HG03565 (cell line): ENCODE measurements at regions not wholly inside any gene's neighbourhood (a gene's known extent, or its start where the extent isn't known, plus 50 kb on each side); places are given as distances from the start of the nearest gene placed in this dataset.
A peak's percentile ranks its signal among the peaks of the same experiment; 100 is the strongest.
"Not testable (repeated sequence)": the region's sequence is repeated elsewhere in the genome, so short reads cannot be mapped to it uniquely, and the experiment has no call there.

Experiments used
- ATAC-seq: cut with Tn5 transposase; IDR thresholded peaks from one replicate; pipeline ENCODE4 v1.9.1; 2021; ENCODE audit warnings: mild to moderate bottlenecking, moderate library complexity; ENCODE audit not compliant: unreplicated experiment

DNA sequence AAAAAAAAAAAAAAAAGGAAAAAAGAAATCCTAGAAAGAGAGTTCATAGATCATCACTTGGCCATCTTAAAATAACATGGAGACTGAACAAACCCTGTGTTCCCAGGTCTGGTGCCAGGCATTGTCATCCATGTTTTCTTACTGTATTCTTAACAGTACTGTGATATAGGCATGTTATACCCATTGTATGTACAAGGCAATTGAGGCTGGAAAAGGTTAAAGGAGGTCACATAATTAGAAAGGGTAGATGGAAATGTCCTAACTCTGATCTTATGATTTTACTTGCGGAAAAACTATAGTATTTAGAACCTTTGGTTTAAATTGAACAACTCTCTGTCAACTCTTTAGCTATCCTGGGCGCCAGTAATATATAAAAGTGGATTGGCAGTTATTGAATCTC, 478.2 kb upstream of the RGS6 start:
- ATAC-seq: no peak

DNA sequence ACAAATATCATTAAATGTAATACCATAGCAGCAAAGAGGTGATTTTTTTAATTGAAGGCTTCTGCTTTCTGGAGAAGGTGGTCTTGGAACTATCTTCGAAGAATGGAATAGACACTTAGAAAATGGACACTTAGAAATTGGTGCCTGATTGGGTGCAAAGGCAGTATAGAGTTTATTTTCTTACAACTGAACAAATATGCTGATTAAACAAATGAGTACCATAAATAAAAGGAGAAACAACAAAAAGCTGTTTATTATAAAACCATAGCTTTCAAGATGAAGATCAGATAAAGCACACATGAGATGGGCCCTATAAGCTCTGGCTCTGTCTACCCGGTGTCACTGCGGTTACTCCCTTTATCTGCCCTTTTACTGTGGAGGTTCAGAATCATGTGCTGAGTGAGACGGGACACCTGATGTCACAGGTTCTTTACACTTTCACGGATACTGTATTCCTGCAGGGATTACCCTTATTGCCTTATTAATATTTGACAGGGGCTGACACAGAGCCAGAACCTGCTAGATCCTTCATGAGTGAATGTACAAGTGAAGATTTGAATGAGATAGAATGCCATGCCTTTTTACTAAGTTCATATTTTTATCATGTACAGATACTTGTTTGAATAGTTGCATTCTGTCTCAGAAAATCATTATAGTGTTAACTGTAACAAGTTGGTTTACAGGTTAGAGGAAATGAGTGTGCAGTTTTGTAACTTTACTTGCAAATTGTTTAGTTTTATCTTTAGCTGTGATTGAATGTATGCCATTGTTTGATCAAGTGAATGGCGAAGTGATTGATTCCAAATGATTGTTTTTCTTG, 477.5 kb upstream of the RGS6 start:
- ATAC-seq: no peak

DNA sequence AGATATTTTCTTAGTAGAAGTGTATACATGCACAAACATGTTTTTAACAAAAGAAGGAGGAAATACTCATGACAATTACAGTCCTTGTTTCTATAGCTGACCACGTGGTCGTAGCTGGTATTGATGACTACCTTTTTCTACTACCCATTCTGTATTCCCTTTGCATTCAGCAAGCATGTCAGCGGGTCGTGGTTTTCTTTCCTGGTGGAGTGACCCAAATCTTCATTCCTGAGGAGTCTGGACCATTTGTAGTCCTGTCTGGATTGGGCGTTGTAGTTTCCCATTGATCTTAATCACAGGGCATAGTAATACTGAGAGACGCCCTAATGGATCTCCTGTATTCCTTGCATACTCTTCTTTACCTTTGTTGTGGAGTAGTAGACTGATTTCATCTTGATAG, 472.1 kb upstream of the RGS6 start:
- no peak for ATAC-seq

DNA sequence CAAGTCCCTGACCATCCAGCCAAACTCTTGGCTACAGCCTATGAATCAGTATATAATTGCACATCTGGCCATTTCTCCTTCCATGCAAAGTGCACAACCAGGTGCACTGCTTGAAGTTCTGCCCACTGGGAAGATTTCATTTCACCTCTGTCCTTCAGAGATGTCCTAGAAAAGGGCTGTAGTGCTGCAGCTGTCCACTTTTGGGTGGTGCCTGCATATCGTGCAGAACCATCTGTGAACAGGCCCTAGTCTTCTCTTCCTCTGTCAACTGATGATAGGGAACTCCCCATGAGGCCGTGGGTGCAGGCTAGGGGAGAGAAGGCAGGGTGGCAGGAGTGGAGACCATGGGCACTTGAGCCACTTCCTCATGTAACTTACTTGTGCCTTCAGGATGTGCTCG, 470.6 kb upstream of the RGS6 start:
- not testable (repeated sequence) for ATAC-seq

DNA sequence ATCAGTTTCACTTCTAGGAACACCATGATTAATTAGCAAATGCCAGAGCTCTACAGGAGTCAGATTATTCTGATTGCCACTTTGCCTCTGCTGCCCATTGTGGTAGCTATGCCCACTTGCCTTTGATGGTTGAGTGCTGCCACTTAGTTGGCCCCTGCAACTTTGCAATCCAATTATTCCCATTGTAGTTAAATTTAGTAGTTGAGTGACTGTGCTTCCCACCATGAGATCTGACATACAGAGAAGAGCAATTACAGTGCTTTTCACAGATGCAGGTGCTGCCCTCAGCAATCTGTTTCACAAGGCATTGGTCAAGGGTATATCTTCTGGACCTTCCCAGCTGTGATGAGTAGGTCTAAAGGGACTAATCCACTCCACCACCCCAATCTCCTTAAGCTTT, 468.4 kb upstream of the RGS6 start:
- ATAC-seq: no peak

DNA sequence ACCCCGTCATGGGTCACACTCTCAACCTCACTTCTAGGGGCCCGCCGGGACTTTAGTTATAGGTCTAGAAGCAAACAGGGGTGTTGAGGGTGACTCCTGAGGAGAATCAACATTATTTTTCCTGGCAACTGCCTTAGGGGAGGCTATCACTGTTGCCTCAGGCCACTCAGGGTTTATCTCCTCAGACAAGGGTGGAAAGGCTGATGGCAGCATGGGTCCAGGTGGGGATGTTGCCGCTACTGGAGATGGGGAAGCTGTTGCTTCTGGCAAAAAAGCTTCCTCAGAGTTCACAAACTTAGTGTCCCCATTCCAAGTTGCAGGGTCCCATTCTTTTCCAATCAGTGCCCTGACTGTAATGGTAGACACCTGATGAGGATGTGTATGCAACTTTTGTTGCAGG, 467.4 kb upstream of the RGS6 start:
- ATAC-seq: no peak

DNA sequence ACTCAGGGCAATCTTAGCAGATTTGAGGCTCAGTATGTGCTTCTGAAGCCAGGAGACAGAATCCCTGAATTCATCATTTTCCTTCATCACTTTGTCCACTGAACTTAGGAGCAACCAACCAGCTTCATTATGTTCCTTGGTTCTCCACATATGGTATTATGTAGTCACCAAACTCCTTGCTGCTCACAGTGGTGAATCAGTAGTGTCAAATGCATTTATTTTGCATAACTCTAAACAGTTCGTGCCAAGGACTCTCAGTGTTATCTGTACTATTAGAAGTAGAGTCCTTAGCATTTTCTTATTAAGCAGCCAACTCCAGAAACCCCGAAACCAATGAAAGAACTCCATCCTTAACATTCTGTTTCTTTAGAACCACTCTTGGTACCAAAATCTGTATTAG, 466.9 kb upstream of the RGS6 start:
- ATAC-seq: no peak

DNA sequence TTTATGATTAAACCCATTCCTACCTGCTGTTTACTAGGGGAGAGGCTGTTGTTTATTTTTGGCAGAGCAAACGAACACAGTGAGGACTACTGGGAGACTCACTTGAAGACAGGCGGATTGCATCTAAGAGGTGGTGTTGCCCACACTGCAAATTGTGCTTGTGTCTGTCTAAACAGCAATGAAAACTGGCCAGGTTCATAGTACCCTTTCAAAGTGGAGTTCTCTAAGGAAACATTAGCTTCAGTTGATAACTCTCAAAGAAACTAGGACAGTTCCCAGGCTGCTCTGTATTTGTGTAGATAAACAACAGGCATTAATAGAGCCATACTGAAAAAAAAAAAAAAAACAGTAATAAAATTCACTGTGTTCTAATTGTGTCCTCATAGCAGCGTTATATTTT, 466.0 kb upstream of the RGS6 start:
- no peak for ATAC-seq

DNA sequence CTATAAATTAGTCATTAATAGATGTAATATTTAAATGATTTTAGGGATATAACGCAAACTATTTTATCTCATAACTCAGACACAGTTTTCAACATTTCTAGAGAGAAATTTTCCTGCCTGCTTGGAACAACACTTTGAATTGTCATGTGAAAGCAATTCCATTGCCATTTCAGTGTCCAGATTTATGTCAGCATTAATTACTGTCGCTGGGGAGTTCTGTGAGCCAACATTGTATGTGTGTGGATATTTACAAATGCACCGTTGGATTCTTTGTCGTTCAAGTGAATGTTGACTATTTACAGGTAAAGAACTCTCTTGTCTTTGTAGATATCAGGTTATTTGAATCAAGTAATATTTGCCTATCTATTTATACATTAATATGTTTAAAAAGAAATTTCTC, 465.3 kb upstream of the RGS6 start:
- no peak for ATAC-seq

DNA sequence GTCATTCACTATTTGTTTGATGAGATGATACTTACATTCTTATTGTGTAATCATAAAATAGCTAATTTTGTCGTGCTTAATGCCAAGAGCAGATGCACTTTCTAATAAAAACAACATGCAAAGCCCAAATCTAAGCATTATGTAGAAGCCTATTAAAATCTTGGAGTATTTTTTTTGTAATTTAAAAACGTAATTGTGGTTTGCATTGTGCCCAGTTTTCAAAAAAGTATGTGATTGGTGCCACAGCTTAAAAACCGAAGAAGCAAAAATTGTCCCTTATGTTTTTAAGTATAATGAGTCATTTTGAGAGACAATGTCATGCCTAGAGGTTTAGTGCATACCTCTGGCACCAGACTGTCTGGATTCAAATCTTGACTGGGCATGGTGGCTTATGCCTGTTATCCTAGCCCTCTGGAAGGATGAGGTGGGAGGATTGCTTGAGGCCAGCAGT, 464.8 kb upstream of the RGS6 start:
- no peak for ATAC-seq

DNA sequence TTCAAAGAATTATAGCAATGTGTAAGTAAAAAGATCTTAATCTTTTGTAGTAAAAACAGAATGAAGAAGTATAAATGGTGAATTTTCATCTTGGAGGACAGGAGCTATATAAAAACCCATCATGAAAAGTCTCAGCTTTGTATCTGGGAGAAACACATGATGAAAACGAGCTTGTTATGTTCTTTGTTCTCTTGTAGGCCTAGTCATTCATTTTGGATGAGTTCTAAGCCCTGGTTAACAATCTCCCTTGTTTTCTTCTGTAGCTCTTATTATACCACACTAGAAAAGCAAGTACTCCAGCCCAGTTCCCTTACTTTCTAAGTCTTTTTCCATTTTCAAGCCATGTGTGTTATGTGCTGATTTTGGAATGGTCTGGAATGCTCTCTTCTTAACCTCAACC, 463.5 kb upstream of the RGS6 start:
- no peak for ATAC-seq

DNA sequence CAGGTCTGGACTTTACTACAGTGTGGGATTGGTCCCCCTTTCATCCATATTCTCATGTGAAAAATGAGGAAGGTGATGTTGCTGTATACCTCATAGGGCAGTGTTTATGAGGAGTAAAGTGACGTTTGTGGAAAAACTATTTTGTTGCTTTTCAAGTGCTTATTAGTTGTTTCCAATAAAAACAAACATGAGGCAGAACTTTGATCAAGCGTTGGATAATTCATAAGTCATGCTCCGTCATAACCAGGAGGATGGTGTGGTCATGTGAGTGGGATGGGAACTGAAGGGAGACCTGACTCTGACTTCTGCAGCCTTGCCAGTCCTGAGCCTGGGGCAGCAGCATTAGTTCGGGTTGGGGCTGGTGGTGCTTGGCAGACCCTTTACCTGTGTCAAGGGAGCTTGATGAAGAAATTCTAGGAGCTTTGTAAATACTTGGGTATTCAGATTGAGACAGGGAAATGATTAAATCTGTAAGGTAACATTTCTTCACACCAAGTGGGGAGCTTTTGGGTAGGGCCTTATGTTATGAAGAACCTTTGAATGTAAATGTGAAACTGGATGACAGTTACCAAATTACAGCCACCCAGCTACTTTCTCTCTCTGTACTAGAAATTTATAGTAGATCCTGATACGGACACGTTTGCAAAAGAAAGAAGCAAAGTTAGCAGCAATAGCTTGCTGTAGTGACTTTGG, 462.4 kb upstream of the RGS6 start:
- no peak for ATAC-seq

DNA sequence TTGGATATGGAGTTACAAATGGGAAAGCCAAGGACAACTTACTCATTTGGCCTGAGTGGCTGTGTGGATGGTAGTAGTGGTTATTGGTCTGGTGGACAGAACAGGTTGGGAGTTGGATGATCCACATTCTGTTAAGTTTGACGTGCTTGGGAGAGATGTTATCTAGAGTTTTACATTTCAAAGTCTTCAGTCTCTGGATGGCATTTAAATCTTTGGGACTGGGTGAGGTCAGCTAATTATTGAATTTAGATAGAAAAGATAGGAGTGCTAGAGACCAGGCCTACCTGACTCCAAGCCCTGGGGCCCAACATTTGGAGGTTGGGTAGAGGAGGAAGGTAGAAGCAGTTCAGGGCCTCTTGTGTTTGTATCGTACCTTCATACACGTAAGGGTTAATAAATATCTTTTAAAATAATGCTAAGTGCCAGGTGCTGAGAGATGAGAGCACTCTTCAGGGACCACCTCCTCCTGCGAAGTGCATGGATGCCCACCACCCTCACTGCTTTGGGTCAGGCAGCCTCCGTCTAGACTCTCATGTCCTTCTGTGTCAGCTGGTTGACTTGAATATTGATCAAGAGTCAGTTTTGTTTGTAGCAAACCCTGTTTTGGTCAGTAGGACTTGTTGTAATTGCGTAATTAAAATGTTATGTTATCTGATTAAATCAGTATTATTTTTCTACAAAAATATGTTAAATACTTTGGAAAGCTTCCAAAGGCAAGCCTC, 460.4 kb upstream of the RGS6 start:
- no peak for ATAC-seq

DNA sequence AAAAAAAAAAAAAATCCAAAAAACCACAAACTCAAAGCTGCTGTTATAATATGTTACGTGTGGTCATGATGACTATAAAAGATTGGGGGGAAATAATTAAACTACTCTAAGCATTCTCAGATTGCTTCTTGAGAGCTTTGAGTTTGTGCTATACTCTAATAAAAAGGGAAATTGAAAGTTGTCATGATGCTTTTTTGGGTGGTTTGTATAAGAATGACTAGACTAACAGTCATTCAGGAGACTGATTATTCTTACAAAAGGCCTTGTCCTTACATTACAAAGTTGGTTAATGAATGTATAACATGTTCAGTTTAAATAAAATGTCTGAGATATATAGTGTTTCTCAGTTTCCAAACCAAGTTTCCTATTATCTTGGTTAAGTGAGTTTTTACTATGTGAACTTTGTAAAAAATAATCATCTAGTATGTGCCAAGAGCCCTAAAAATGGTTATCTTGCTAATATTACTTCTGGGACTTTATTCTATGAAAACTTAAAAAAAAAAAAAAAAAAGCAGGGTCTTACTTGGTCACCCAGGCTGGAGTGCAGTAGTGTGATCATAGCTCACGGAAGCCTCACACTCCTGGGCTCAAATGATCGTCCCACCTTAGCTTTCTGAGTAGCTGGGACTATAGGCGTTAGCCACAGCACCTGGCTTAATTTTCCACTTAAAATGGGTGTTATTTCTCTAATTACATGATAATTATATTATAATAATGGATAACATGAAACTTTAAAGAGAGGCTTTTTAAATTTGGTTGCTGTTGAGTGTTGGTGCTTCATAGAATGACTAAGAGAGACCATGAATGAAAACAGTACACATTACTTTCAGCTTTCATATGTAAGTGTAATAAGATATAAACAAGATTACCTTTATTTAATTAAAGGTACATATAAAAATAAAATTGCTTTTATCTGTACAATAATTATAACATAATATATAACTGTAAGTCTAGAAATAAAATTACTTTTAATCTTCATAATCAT, 459.6 kb upstream of the RGS6 start:
- ATAC-seq: peak; percentile 47

DNA sequence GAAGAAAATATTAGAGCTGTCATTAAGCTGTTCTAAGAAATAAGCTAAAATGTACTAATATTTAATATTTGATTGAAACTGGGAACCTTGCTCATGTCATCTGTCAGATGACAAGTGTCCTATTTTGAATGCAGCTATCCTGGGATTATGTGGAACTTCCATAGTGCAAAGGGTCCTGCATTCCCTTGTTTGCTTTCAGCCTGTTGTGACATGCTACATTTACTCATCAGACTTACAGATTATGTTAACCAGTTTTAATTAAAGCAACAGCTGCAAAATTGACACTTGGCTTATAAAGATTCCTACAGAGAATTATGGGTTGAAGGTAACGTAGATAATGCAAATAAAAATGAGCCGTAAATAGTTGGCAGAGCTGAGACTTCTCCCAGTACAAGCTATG, 458.4 kb upstream of the RGS6 start:
- no peak for ATAC-seq

DNA sequence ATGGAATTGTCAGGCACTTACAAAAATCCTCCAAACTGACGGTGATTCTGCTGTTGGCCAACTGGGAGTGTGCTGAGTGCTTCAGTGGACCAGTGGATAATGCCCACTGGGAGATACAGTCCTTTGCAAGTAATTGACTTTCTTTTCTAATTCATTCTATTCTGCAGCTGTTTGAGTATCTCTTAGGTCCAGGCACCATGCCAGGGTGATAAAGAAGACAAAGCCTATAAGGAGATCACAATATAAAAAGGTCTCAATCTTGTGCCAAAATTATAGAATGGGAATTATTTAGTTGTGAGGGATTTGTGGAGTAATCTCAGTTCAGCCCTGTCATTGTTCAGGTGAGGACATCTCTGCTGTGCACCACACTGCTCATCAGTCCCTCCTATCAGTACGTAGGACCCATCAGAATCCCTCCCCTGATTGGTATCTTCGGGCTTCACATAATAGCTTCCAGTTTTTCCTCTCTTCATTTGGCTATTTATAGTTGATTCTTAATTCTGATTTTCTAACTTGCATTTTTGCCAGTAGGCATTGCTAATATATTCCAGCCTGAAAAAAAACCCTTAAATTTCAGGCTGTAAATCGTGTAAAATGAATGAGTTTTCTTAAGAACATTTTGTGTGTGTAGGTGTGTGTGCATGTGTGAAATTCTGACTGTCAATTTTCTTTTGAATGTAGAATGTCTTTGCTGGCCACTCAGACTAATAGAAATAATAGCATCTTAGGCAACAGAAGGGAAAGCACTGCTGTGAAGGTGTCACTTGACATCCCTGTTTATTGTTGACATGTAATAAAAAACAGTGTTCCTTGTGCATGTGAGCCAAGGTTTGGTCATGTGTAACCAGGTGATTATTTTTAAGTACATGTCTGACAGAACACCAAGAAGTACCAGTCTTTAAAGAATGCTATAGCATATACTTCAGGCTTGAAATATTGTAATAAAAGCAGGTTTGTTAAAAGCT, 457.6 kb upstream of the RGS6 start:
- no peak for ATAC-seq

DNA sequence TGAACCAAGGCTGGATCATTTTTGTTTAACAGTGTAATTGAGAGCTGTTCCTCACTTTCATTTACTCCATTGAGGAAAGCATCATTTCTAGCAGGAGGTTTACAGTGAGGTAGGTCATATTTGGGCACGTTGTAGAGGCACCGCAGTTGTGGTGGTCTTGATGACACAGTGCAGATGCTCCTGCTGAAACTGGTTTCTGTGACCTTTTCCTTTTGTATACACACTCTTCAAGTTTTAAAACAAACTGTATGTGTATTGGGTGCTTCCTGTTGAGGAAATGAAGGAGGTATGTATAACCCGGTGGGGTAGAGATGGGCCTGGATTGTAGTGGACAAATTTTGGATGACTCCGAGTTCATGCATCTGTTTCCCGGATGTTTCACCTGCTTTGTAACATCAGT, 456.3 kb upstream of the RGS6 start:
- ATAC-seq: no peak

DNA sequence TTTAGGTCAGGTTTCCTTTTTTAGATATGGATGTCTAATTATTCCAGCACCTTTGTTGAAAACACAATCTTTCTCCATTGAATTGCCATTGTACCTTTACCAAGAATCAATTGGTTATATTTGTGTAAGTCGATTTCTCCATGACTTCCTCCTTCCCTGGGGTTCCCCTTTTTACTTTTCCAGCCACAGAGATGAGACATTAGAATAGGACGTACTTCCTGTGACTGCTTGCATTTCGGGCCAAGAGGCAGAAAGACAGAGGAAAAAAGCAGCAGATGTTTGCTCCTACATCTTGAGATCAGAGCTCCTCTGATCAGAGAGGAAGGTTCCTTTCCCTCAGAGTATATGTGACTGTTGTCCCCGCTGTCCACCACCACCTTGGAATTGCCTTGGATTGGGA, 453.7 kb upstream of the RGS6 start:
- no peak for ATAC-seq

DNA sequence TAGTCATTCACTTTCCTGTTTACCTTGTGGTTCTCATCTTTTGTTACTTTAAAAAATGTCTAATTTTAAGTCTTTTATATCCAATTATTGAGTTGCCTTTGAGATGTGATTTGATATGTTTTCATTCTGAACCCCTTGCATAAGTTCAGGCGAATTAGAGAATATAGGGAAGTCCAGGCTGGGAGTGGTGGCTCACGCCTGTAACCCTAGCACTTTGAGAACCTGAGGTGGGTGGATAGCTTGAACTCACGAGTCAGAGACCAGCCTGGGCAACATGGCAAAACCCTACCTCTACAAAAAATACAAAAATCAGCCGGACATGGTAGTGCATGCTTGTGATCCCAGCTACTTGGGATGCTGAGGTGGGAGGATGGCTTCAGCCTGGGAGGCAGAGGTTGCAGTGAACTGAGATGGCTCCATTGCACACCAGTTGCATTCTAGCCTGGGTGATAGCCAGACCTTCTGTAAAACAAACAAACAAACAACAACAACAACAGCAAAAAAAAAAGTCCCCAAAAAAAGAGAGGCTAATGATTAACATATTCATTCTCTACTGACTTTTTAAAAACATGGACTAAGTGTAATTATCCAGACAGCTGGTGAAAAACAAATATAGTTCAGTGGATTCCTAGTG, 451.1 kb upstream of the RGS6 start:
- no peak for ATAC-seq
